NB4 (cell line): ENCODE measurements at regions not wholly inside any gene's neighbourhood (a gene's known extent, or its start where the extent isn't known, plus 50 kb on each side); places are given as distances from the start of the nearest gene placed in this dataset.

Source experiments
- CTCF ChIP-seq: IDR thresholded peaks from one replicate; pipeline ENCODE4 v1.5.1; 2012; ENCODE audit warnings: low read depth, low read length
- MYC ChIP-seq: IDR thresholded peaks from 2 replicates; pipeline ENCODE4 v1.6.1; 2011; ENCODE audit warnings: low read depth, low read length

- TF ChIP-seq CTCF (no peak), MYC (no peak)
These were observed 159.4 kb upstream of the PITX1 start for GRCh38 chr5:135193213-135194125.
